GM23338 (cell line): ENCODE measurements at regions not wholly inside any gene's neighbourhood (a gene's known extent, or its start where the extent isn't known, plus 50 kb on each side); places are given as distances from the start of the nearest gene placed in this dataset.

Source experiments
- ATAC-seq: fragments of 200-7000 bp; cut with Tn5 transposase; 3 replicates; pipeline ENCODE4 v1.9.1; 2020
- DNase-seq: peaks from one replicate; pipeline ENCODE4 v3.0.0-alpha.2; 2015; ENCODE audit warnings: low spot score
- H2AFZ ChIP-seq: fragments of 200-600 bp; sonication (generic); 2 replicates; pipeline ENCODE4 v1.8.0; 2016; ENCODE audit warnings: antibody characterized with exemption, mild to moderate bottlenecking, moderate library complexity
- H3F3A ChIP-seq: fragments of 200-600 bp; sonication (generic); replicated peaks from 2 replicates; pipeline ENCODE4 v1.8.0; 2017; ENCODE audit warnings: antibody characterized with exemption, mixed run types, low read depth
- H3K27ac ChIP-seq: fragments of 200-600 bp; sonication (generic); 2 replicates; pipeline ENCODE4 v1.6.1; 2016; ENCODE audit warnings: low read depth
- H3K27me3 ChIP-seq: fragments of 200-600 bp; sonication (generic); 2 replicates; pipeline ENCODE4 v1.8.0; 2016; ENCODE audit warnings: mild to moderate bottlenecking, mixed run types, moderate library complexity; ENCODE audit not compliant: insufficient read depth
- H3K36me3 ChIP-seq: fragments of 200-600 bp; sonication (generic); 2 replicates; pipeline ENCODE4 v1.8.0; 2016; ENCODE audit warnings: mild to moderate bottlenecking; ENCODE audit not compliant: insufficient read depth
- H3K4me1 ChIP-seq: fragments of 200-600 bp; sonication (generic); 2 replicates; pipeline ENCODE4 v1.8.0; 2016; ENCODE audit warnings: mild to moderate bottlenecking, moderate library complexity; ENCODE audit not compliant: insufficient read depth
- H3K4me2 ChIP-seq: fragments of 200-600 bp; sonication (generic); 2 replicates; pipeline ENCODE4 v1.7.1; 2017; ENCODE audit warnings: mixed run types
- H3K4me3 ChIP-seq: fragments of 200-600 bp; sonication (generic); 2 replicates; pipeline ENCODE4 v1.6.1; 2016; ENCODE audit warnings: mixed run types
- H3K79me2 ChIP-seq: fragments of 200-600 bp; sonication (generic); replicated peaks from 2 replicates; pipeline ENCODE4 v1.8.0; 2017; ENCODE audit warnings: mild to moderate bottlenecking; ENCODE audit not compliant: insufficient read depth
- H3K9me2 ChIP-seq: fragments of 200-600 bp; sonication (generic); 2 replicates; pipeline ENCODE4 v1.8.0; 2017; ENCODE audit not compliant: insufficient read depth
- H4K20me1 ChIP-seq: fragments of 200-600 bp; sonication (generic); replicated peaks from 2 replicates; pipeline ENCODE4 v1.8.0; 2017; ENCODE audit warnings: mild to moderate bottlenecking; ENCODE audit not compliant: insufficient read depth
- H3K27ac Mint-ChIP-seq: 2 replicates; pipeline ENCODE4 v1.8.0; 2020; ENCODE audit warnings: inconsistent platforms, mild to moderate bottlenecking, moderate library complexity, mixed read lengths
- H3K27me3 Mint-ChIP-seq: 3 replicates; pipeline ENCODE4 v1.8.0; 2022; ENCODE audit warnings: low read depth, mild to moderate bottlenecking, moderate library complexity, mixed read lengths, inconsistent platforms; ENCODE audit not compliant: insufficient read depth, poor library complexity
- H3K36me3 Mint-ChIP-seq: 3 replicates; pipeline ENCODE4 v1.8.0; 2021; ENCODE audit warnings: low read depth, mild to moderate bottlenecking, inconsistent platforms, moderate library complexity, mixed read lengths
- H3K4me1 Mint-ChIP-seq: 3 replicates; pipeline ENCODE4 v1.8.0; 2020; ENCODE audit warnings: mild to moderate bottlenecking, inconsistent platforms, mixed read lengths
- H3K4me3 Mint-ChIP-seq: 3 replicates; pipeline ENCODE4 v1.8.0; 2021; ENCODE audit warnings: moderate library complexity, mild to moderate bottlenecking, inconsistent platforms, mixed read lengths
- H3K9me3 Mint-ChIP-seq: 3 replicates; pipeline ENCODE4 v1.8.0; 2020; ENCODE audit warnings: moderate library complexity, mild to moderate bottlenecking, inconsistent platforms, mixed read lengths
- CTCF ChIP-seq, 2 experiments: fragments of 200-600 bp in 1 of 2; sonication (generic) in 1 of 2; conservative IDR thresholded peaks; 2 replicates each; pipeline versions ENCODE4 v1.5.1 to v1.6.1; 2016 to 2017; ENCODE audit warnings: antibody characterized with exemption in 2 of 2, low read depth in 2 of 2, mild to moderate bottlenecking in 2 of 2, moderate library complexity in 1 of 2
- ETS1 ChIP-seq: IDR thresholded peaks from 2 replicates; pipeline ENCODE4 v1.6.1; 2016; ENCODE audit warnings: antibody characterized with exemption
- EZH2 ChIP-seq: fragments of 200-600 bp; sonication (generic); IDR thresholded peaks from one replicate; pipeline ENCODE4 v1.8.0; 2017; ENCODE audit warnings: antibody characterized with exemption, mild to moderate bottlenecking, low read depth; ENCODE audit not compliant: unreplicated experiment
- EZH2phosphoT487 ChIP-seq: fragments of 200-600 bp; sonication (generic); IDR thresholded peaks from one replicate; pipeline ENCODE4 v1.8.1; 2018; ENCODE audit warnings: antibody characterized with exemption; ENCODE audit not compliant: unreplicated experiment
- JUNB ChIP-seq: IDR thresholded peaks from one replicate; pipeline ENCODE4 v1.6.1; 2016; ENCODE audit warnings: antibody characterized with exemption; ENCODE audit not compliant: unreplicated experiment
- NANOG ChIP-seq: IDR thresholded peaks from 2 replicates; pipeline ENCODE4 v1.6.1; 2016; ENCODE audit warnings: antibody characterized with exemption, borderline replicate concordance
- POLR2AphosphoS5 ChIP-seq: IDR thresholded peaks from 2 replicates; pipeline ENCODE4 v1.6.1; 2016; ENCODE audit warnings: antibody characterized with exemption, low read depth
- REST ChIP-seq: IDR thresholded peaks from one replicate; pipeline ENCODE4 v1.6.1; 2018; ENCODE audit warnings: antibody characterized with exemption; ENCODE audit not compliant: unreplicated experiment
- STAT1 ChIP-seq: IDR thresholded peaks from one replicate; pipeline ENCODE4 v1.6.1; 2016; ENCODE audit warnings: antibody characterized with exemption; ENCODE audit not compliant: unreplicated experiment
- ZNF114 ChIP-seq: fragments of 250-450 bp; sonication (Bioruptor Pico); IDR thresholded peaks from 2 replicates; pipeline ENCODE4 v1.5.0; 2020; ENCODE audit warnings: mild to moderate bottlenecking, moderate library complexity
- ZNF331 ChIP-seq: fragments of 250-450 bp; sonication (Bioruptor Pico); IDR thresholded peaks from 2 replicates; pipeline ENCODE4 v1.5.0; 2020; ENCODE audit warnings: low read depth, mild to moderate bottlenecking, moderate library complexity
- ZNF462 ChIP-seq: fragments of 250-450 bp; sonication (Bioruptor Pico); IDR thresholded peaks from 2 replicates; pipeline ENCODE4 v1.5.0; 2020; ENCODE audit warnings: mild to moderate bottlenecking, moderate library complexity

GRCh38 chr2:129481306-129482219 lies 497.9 kb upstream of the RAB6C start:
- H3K27ac Mint-ChIP-seq = no peak overlapping the region

More at GRCh38 chr2:129481306-129482219, 497.9 kb upstream of the RAB6C start:
- Histone ChIP-seq H2AFZ (no peak overlapping the region), H3K4me3 (no peak overlapping the region), H3K4me2 (no peak overlapping the region), H3K4me1 (no peaks in the 10 kb centered on the region), H3F3A (no peaks in the 10 kb centered on the region), H3K27ac (no peak overlapping the region), H3K79me2 (no peaks in the 10 kb centered on the region), H3K27me3 (no peaks in the 10 kb centered on the region), H3K9me2 (peaks cover 5% of the 10 kb centered on the region; the same call in 1 of the 2 replicates), H4K20me1 (no peaks in the 10 kb centered on the region), H3K36me3 (no peaks in the 10 kb centered on the region)
- no peaks in the 10 kb centered on the region for H3K9me3 Mint-ChIP-seq
- H3K36me3 Mint-ChIP-seq = no peaks in the 10 kb centered on the region; the same call in 2 of the 3 replicates
- ATAC-seq (no peak), DNase-seq (no peak)
- H3K4me3 Mint-ChIP-seq = no peak overlapping the region
- TF ChIP-seq ZNF331 (no peak), POLR2AphosphoS5 (no peak), ZNF462 (CRISPR knock-in tag) (no peak), EZH2 (no peak), STAT1 (no peak), ETS1 (no peak), REST (no peak), JUNB (no peak), NANOG (no peak), EZH2phosphoT487 (no peak), CTCF (conservative IDR thresholded peaks at IDR 0.05; ENCODE audit: low read depth in 2 of 2) (no peak), ZNF114 (no peak)
- peaks cover 12% of the 10 kb centered on the region for H3K4me1 Mint-ChIP-seq
- H3K27me3 Mint-ChIP-seq = no peaks in the 10 kb centered on the region
